SK-N-SH (cell line): ENCODE measurements at regions not wholly inside any gene's neighbourhood (a gene's known extent, or its start where the extent isn't known, plus 50 kb on each side); places are given as distances from the start of the nearest gene placed in this dataset.

Experiments used
- CTCF ChIA-PET: fragments of 300-600, 350-600 bp; formaldehyde crosslinking; extraction: SDS; loops from one replicate; lab custom pipeline; 2021; lab: Yijun Ruan, JAX
- POLR2A ChIA-PET: fragments of 350-600 bp; sonication (Branson Sonifier 250); formaldehyde crosslinking; extraction: SDS; loops from one replicate; lab custom pipeline; 2020; ENCODE audit warnings: antibody characterized with exemption, inconsistent platforms; lab: Yijun Ruan, JAX
- DNase-seq: peaks from one replicate; pipeline ENCODE4 v3.0.0; 2012
- H2AFZ ChIP-seq: fragments of 200-600 bp; sonication (generic); 2 replicates; pipeline ENCODE4 v1.8.1; 2016; ENCODE audit warnings: antibody characterized with exemption, mild to moderate bottlenecking, low read depth
- H3F3A ChIP-seq: fragments of 200-600 bp; sonication (generic); replicated peaks from 2 replicates; pipeline ENCODE3; 2016; ENCODE audit warnings: antibody characterized with exemption, mild to moderate bottlenecking; ENCODE audit not compliant: insufficient read depth
- H3K27ac ChIP-seq, 2 experiments: fragments of 200-500 bp in 1 of 2; fragments of 200-600 bp in 1 of 2; sonication (Bioruptor generic) in 1 of 2; sonication (generic), shearing (Covaris generic) in 1 of 2; 2 replicates each; pipeline versions ENCODE4 v1.5.1 to v1.6.1; 2014 to 2016; ENCODE audit warnings: low read depth in 2 of 2, inconsistent platforms in 1 of 2, low read length in 1 of 2, mild to moderate bottlenecking in 1 of 2, mixed read lengths in 1 of 2
- H3K27me3 ChIP-seq: fragments of 200-600 bp; sonication (generic), shearing (Covaris generic); 2 replicates; pipeline ENCODE4 v1.6.1; 2016; ENCODE audit warnings: mixed run types; ENCODE audit not compliant: insufficient read depth
- H3K36me3 ChIP-seq, 2 experiments: fragments of 200-500 bp in 1 of 2; fragments of 200-600 bp in 1 of 2; sonication (Bioruptor generic) in 1 of 2; sonication (generic) in 1 of 2; replicated peaks in 1 of 2; 2 replicates each; pipeline versions ENCODE3 to v1.5.1; 2014 to 2016; ENCODE audit warnings: low read length in 1 of 2, mild to moderate bottlenecking in 1 of 2; ENCODE audit not compliant: insufficient read depth in 2 of 2, control insufficient read depth in 1 of 2
- H3K4me1 ChIP-seq, 2 experiments: fragments of 200-500 bp in 1 of 2; fragments of 200-600 bp in 1 of 2; sonication (Bioruptor generic) in 1 of 2; sonication (generic), shearing (Covaris generic) in 1 of 2; 2 replicates each; pipeline versions ENCODE4 v1.5.1 to v1.6.1; 2014 to 2016; ENCODE audit warnings: low read depth in 1 of 2, low read length in 1 of 2, mixed run types in 1 of 2; ENCODE audit not compliant: insufficient read depth in 2 of 2, control insufficient read depth in 1 of 2
- H3K4me2 ChIP-seq: fragments of 200-600 bp; sonication (generic), shearing (Covaris generic); 2 replicates; pipeline ENCODE4 v1.6.1; 2017; ENCODE audit warnings: mixed run types
- H3K4me3 ChIP-seq, 2 experiments: fragments of 200-500 bp in 1 of 2; fragments of 200-600 bp in 1 of 2; sonication (Bioruptor generic) in 1 of 2; sonication (generic), shearing (Covaris generic) in 1 of 2; 2 replicates each; pipeline versions ENCODE4 v1.5.1 to v1.8.1; 2014 to 2016; ENCODE audit warnings: low read depth in 2 of 2, inconsistent platforms in 1 of 2, low read length in 1 of 2, mild to moderate bottlenecking in 1 of 2, mixed read lengths in 1 of 2, moderate library complexity in 1 of 2
- H3K79me2 ChIP-seq: fragments of 200-600 bp; sonication (generic); 2 replicates; pipeline ENCODE4 v1.8.1; 2017; ENCODE audit warnings: mild to moderate bottlenecking; ENCODE audit not compliant: insufficient read depth
- H3K9ac ChIP-seq: fragments of 200-600 bp; sonication (generic); 2 replicates; pipeline ENCODE4 v1.6.1; 2017; ENCODE audit warnings: mixed run types
- H3K9me2 ChIP-seq: fragments of 200-600 bp; sonication (generic); 2 replicates; pipeline ENCODE4 v1.6.1; 2017; ENCODE audit warnings: mixed run types
- H3K9me3 ChIP-seq: fragments of 200-600 bp; sonication (generic); 2 replicates; pipeline ENCODE4 v1.6.1; 2017; ENCODE audit warnings: mixed run types, mild to moderate bottlenecking, moderate library complexity
- H4K20me1 ChIP-seq: fragments of 200-600 bp; sonication (generic); 2 replicates; pipeline ENCODE4 v1.6.1; 2017; ENCODE audit warnings: mild to moderate bottlenecking, mixed run types; ENCODE audit not compliant: insufficient read depth
- CTCF ChIP-seq: fragments of 200-600 bp; sonication (generic); IDR thresholded peaks from 2 replicates; pipeline ENCODE4 v1.6.1; 2017; ENCODE audit warnings: antibody characterized with exemption, mild to moderate bottlenecking, moderate library complexity
- EP300 ChIP-seq, 2 experiments: IDR thresholded peaks; 2 replicates each; pipeline versions ENCODE4 v1.4.0 to v1.6.1; 2012; ENCODE audit warnings: borderline replicate concordance in 1 of 2, low read depth in 1 of 2, low read length in 1 of 2
- EZH2phosphoT487 ChIP-seq: fragments of 200-600 bp; sonication (generic); IDR thresholded peaks from 2 replicates; pipeline ENCODE4 v1.6.1; 2017; ENCODE audit warnings: low read depth, mixed run types, mild to moderate bottlenecking, antibody characterized with exemption, moderate library complexity, borderline replicate concordance
- GABPA ChIP-seq: IDR thresholded peaks from 2 replicates; pipeline ENCODE4 v1.4.0; 2012; ENCODE audit warnings: low read depth, mild to moderate bottlenecking
- GATA2 ChIP-seq: sonication (generic); formaldehyde crosslinking; IDR thresholded peaks from 2 replicates; pipeline ENCODE4 v1.5.0; 2020; ENCODE audit warnings: mild to moderate bottlenecking, missing genetic modification reagents
- JUND ChIP-seq: IDR thresholded peaks from 2 replicates; pipeline ENCODE4 v1.4.0; 2012
- PBX3 ChIP-seq: IDR thresholded peaks from 2 replicates; pipeline ENCODE4; 2012
- RCOR1 ChIP-seq: fragments of 150-350 bp; IDR thresholded peaks from 2 replicates; pipeline ENCODE4 v1.6.1; 2017; ENCODE audit warnings: antibody characterized with exemption, low read length
- RXRA ChIP-seq: IDR thresholded peaks from 2 replicates; pipeline ENCODE4 v1.4.0; 2012; ENCODE audit warnings: low read depth, mild to moderate bottlenecking, borderline replicate concordance
- SIN3A ChIP-seq: IDR thresholded peaks from 2 replicates; pipeline ENCODE4 v1.6.1; 2012; ENCODE audit warnings: low read depth, mild to moderate bottlenecking, low read length, moderate library complexity, borderline replicate concordance
- WGBS: methylation state at CpG from one replicate; pipeline ENCODE4 v1.1.6; 2017; ENCODE audit warnings: low lambda C conversion rate; 5-methylcytosine and 5-hydroxymethylcytosine counted together
- TF ChIP-seq, protein P1 (sequence below): fragments of 150-350 bp; IDR thresholded peaks from 2 replicates; pipeline ENCODE4 v1.6.1; 2017; ENCODE audit warnings: antibody characterized with exemption, low read length, low read depth, borderline replicate concordance

- TF ChIP-seq, protein P1, sequence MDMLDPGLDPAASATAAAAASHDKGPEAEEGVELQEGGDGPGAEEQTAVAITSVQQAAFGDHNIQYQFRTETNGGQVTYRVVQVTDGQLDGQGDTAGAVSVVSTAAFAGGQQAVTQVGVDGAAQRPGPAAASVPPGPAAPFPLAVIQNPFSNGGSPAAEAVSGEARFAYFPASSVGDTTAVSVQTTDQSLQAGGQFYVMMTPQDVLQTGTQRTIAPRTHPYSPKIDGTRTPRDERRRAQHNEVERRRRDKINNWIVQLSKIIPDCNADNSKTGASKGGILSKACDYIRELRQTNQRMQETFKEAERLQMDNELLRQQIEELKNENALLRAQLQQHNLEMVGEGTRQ, result no peak
- TF ChIP-seq EP300 (IDR thresholded peaks at IDR 0.05; ENCODE audit: borderline replicate concordance in 1 of 2, low read depth in 1 of 2, low read length in 1 of 2) (no peak), JUND (no peak), CTCF (no peak), RXRA (no peak), GABPA (no peak), EZH2phosphoT487 (no peak), PBX3 (no peak), SIN3A (no peak), RCOR1 (no peak)
Observed at GRCh38 chr2:48034295-48034694, 128.0 kb upstream of the FBXO11 start (continued).

- TF ChIP-seq GATA2 (CRISPR knock-in tag) (no peak), RCOR1 (no peak), GABPA (no peak)
- TF ChIP-seq, all 33 proteins: peak for 0
- Histone ChIP-seq H3K9me2 (no peaks in the 10 kb centered on the region), H3K27ac (no peak overlapping the region), H4K20me1 (no peaks in the 10 kb centered on the region), H2AFZ (no peak overlapping the region), H3K4me2 (no peak overlapping the region), H3F3A (no peaks in the 10 kb centered on the region), H3K4me1 (no peaks in the 10 kb centered on the region), H3K4me3 (no peak overlapping the region), H3K36me3 (no peaks in the 10 kb centered on the region), H3K27me3 (no peaks in the 10 kb centered on the region), H3K9ac (no peak overlapping the region), H3K79me2 (no peaks in the 10 kb centered on the region), H3K9me3 (no peaks in the 10 kb centered on the region)
- ChIA-PET POLR2A (no interaction called here), CTCF (no interaction called here)
- DNase-seq, result no peak
- WGBS, result 30% methylated on average over 2 of the region's 2 CpGs
Observed at GRCh38 chr2:48036312-48036711, 130.0 kb upstream of the FBXO11 start.
